ENCODE measurements at regions not wholly inside any gene's neighbourhood (a gene's known extent, or its start where the extent isn't known, plus 50 kb on each side); places are given as distances from the start of the nearest gene placed in this dataset.
"Not testable (repeated sequence)": the region's sequence is repeated elsewhere in the genome, so short reads cannot be mapped to it uniquely, and the experiment has no call there.

GRCh38 chr6:27800731-27801373, 111.3 kb downstream of the OR2B2 start:
- Histone ChIP-seq H3K27ac (ENCODE audit: insufficient read depth, low read length) (no peak overlapping the region), H3K27me3 (ENCODE audit: control insufficient read depth, insufficient read depth, low read length) (no peaks in the 10 kb centered on the region), H3K9me3 (ENCODE audit: control insufficient read depth, insufficient read depth, low read depth, low read length) (no peaks in the 10 kb centered on the region), H3K9ac (ENCODE audit: insufficient read depth, low read length) (no peak overlapping the region), H3K79me2 (ENCODE audit: control insufficient read depth, insufficient read depth, low read length) (no peaks in the 10 kb centered on the region), H3K4me1 (ENCODE audit: control insufficient read depth, extremely low read depth, insufficient read depth, low read length) (no peaks in the 10 kb centered on the region), H3K4me3 (replicated peaks in 1 of 4; ENCODE audit: control extremely low read depth in 1 of 4, insufficient read depth in 1 of 4, low read depth in 3 of 4, low read length in 4 of 4) (no peak overlapping the region), H3K36me3 (ENCODE audit: control insufficient read depth, insufficient read depth, low read length) (no peaks in the 10 kb centered on the region), H2AFZ (ENCODE audit: low read length) (no peak overlapping the region), H4K20me1 (ENCODE audit: control insufficient read depth, extremely low read depth, insufficient read depth, low read length) (no peaks in the 10 kb centered on the region), H3K4me2 (ENCODE audit: extremely low read depth, insufficient read depth, low read length) (no peak overlapping the region)
- no peak for DNase-seq (ENCODE audit: low read depth in 2 of 2)
- no peak for TF ChIP-seq EZH2 (IDR thresholded peaks at IDR 0.05; ENCODE audit: low read length, missing control alignments)
- TF ChIP-seq, protein P1, sequence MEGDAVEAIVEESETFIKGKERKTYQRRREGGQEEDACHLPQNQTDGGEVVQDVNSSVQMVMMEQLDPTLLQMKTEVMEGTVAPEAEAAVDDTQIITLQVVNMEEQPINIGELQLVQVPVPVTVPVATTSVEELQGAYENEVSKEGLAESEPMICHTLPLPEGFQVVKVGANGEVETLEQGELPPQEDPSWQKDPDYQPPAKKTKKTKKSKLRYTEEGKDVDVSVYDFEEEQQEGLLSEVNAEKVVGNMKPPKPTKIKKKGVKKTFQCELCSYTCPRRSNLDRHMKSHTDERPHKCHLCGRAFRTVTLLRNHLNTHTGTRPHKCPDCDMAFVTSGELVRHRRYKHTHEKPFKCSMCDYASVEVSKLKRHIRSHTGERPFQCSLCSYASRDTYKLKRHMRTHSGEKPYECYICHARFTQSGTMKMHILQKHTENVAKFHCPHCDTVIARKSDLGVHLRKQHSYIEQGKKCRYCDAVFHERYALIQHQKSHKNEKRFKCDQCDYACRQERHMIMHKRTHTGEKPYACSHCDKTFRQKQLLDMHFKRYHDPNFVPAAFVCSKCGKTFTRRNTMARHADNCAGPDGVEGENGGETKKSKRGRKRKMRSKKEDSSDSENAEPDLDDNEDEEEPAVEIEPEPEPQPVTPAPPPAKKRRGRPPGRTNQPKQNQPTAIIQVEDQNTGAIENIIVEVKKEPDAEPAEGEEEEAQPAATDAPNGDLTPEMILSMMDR (conservative IDR thresholded peaks at IDR 0.05 in 1 of 2, IDR thresholded peaks at IDR 0.05 in 1 of 2; ENCODE audit: low read depth in 1 of 2, low read length in 2 of 2), result no peak

- Histone ChIP-seq H3K4me2 (ENCODE audit: extremely low read depth, insufficient read depth, low read length) (no peak overlapping the region), H3K4me3 (replicated peaks in 1 of 4; ENCODE audit: control extremely low read depth in 1 of 4, insufficient read depth in 1 of 4, low read depth in 3 of 4, low read length in 4 of 4) (no peak overlapping the region), H4K20me1 (ENCODE audit: control insufficient read depth, extremely low read depth, insufficient read depth, low read length) (no peaks in the 10 kb centered on the region), H3K4me1 (ENCODE audit: control insufficient read depth, extremely low read depth, insufficient read depth, low read length) (no peaks in the 10 kb centered on the region), H3K36me3 (ENCODE audit: control insufficient read depth, insufficient read depth, low read length) (no peaks in the 10 kb centered on the region), H3K27me3 (ENCODE audit: control insufficient read depth, insufficient read depth, low read length) (no peaks in the 10 kb centered on the region), H3K9ac (ENCODE audit: insufficient read depth, low read length) (no peak overlapping the region), H3K79me2 (ENCODE audit: control insufficient read depth, insufficient read depth, low read length) (no peaks in the 10 kb centered on the region), H3K27ac (ENCODE audit: insufficient read depth, low read length) (no peak overlapping the region), H3K9me3 (ENCODE audit: control insufficient read depth, insufficient read depth, low read depth, low read length) (no peaks in the 10 kb centered on the region), H2AFZ (ENCODE audit: low read length) (no peak overlapping the region)
- TF ChIP-seq, protein P1 (conservative IDR thresholded peaks at IDR 0.05 in 1 of 2, IDR thresholded peaks at IDR 0.05 in 1 of 2; ENCODE audit: low read depth in 1 of 2, low read length in 2 of 2), result no peak
- no peak for TF ChIP-seq EZH2 (IDR thresholded peaks at IDR 0.05; ENCODE audit: low read length, missing control alignments)
- DNase-seq (ENCODE audit: low read depth in 2 of 2), result no peak
Measured at GRCh38 chr6:27797960-27798359, 114.2 kb downstream of the OR2B2 start.

GRCh38 chr6:27796736-27797481, 115.3 kb downstream of the OR2B2 start:
- H3K4me1 ChIP-seq (ENCODE audit: control insufficient read depth, extremely low read depth, insufficient read depth, low read length); H3K4me2 ChIP-seq (ENCODE audit: extremely low read depth, insufficient read depth, low read length); H3K79me2 ChIP-seq (ENCODE audit: control insufficient read depth, insufficient read depth, low read length); H2AFZ ChIP-seq (ENCODE audit: low read length); H4K20me1 ChIP-seq (ENCODE audit: control insufficient read depth, extremely low read depth, insufficient read depth, low read length); H3K9ac ChIP-seq (ENCODE audit: insufficient read depth, low read length); H3K27me3 ChIP-seq (ENCODE audit: control insufficient read depth, insufficient read depth, low read length); H3K36me3 ChIP-seq (ENCODE audit: control insufficient read depth, insufficient read depth, low read length); H3K27ac ChIP-seq (ENCODE audit: insufficient read depth, low read length); H3K4me3 ChIP-seq (replicated peaks in 1 of 4; ENCODE audit: control extremely low read depth in 1 of 4, insufficient read depth in 1 of 4, low read depth in 3 of 4, low read length in 4 of 4); DNase-seq (ENCODE audit: low read depth in 2 of 2); H3K9me3 ChIP-seq (ENCODE audit: control insufficient read depth, insufficient read depth, low read depth, low read length): not testable (repeated sequence)
